ENCODE measurements at regions not wholly inside any gene's neighbourhood (a gene's known extent, or its start where the extent isn't known, plus 50 kb on each side); places are given as distances from the start of the nearest gene placed in this dataset.

DNA sequence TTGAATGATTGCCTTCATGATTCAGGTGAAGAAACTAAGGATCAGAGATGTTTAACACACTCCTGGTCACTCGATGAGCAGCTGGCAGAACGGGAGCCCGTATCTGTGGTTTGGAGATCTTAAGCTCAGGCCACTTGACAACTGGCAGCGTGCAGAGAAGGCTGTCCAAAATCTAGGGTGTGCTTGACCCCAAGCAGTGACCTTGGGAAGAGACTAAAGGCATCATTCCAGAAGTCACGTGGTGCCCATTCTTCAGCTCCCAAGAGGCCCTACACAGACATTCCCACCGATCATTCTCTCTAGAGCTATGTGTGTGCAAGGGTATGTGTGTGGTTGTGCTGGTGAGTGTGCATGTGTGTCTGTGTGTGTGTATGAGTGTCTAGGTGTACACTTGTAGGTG lies 493.8 kb downstream of the TCERG1L start:
- no peak for TF ChIP-seq CTCF (IDR thresholded peaks at IDR 0.05)
- TF ChIP-seq POLR2A (IDR thresholded peaks at IDR 0.05) = no peak
- no peak for TF ChIP-seq POLR2AphosphoS5 (IDR thresholded peaks at IDR 0.05)
